GM12875 (cell line): ENCODE measurements at regions not wholly inside any gene's neighbourhood (a gene's known extent, or its start where the extent isn't known, plus 50 kb on each side); places are given as distances from the start of the nearest gene placed in this dataset.

ENCODE experiments used
- H3K4me3 ChIP-seq: one replicate; pipeline ENCODE4 v1.5.1; 2011; ENCODE audit warnings: low read depth, low read length, control low read depth
- TF ChIP-seq, protein P1 (sequence below): IDR thresholded peaks from 2 replicates; pipeline ENCODE4 v1.5.1; 2011; ENCODE audit warnings: low read depth, mild to moderate bottlenecking, control low read depth, inconsistent platforms, low read length, moderate library complexity, borderline replicate concordance; ENCODE audit not compliant: insufficient read depth

- TF ChIP-seq, protein P1, sequence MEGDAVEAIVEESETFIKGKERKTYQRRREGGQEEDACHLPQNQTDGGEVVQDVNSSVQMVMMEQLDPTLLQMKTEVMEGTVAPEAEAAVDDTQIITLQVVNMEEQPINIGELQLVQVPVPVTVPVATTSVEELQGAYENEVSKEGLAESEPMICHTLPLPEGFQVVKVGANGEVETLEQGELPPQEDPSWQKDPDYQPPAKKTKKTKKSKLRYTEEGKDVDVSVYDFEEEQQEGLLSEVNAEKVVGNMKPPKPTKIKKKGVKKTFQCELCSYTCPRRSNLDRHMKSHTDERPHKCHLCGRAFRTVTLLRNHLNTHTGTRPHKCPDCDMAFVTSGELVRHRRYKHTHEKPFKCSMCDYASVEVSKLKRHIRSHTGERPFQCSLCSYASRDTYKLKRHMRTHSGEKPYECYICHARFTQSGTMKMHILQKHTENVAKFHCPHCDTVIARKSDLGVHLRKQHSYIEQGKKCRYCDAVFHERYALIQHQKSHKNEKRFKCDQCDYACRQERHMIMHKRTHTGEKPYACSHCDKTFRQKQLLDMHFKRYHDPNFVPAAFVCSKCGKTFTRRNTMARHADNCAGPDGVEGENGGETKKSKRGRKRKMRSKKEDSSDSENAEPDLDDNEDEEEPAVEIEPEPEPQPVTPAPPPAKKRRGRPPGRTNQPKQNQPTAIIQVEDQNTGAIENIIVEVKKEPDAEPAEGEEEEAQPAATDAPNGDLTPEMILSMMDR: no peak
- no peak overlapping the region for H3K4me3 ChIP-seq
Observed at GRCh38 chr6:153618371-153619322, 420.4 kb upstream of the OPRM1 start.

GRCh38 chr6:153616506-153616905, 422.5 kb upstream of the OPRM1 start:
- H3K4me3 ChIP-seq: no peak overlapping the region
- TF ChIP-seq, protein P1: no peak

DNA sequence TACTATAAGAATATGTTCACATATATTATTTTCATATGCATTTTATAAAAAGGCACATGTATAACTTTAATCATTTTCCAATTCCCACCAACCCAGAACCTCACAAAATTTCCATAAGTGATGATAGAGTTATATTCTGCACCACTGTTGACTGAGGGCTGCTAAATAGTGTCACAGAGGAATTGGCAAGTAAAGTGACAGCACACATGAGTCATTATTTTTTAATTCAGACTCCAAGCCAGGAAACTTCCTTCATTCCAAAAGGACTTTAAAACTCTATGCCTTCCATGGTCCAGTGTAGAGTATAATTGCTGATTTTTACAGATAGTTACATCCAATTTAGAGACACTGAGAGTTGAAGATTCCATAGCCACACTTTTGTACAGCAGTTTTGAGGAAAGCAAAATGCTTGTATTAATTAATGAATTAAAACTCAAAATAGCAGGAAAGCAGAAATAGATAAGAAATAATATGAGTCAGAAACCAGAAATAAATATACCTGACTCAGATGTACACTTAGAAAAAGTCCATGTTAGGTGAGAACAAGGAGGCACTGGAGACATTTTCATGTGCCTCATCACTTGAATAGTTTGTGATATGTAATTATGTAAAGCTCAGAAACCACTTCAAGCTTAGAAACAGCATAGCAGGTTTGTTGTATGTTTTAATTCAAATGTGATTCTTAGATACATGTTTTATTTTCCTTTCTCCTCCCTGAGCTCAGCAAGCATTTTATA, 425.2 kb upstream of the OPRM1 start:
- no peak overlapping the region for H3K4me3 ChIP-seq
- TF ChIP-seq, protein P1: no peak

DNA sequence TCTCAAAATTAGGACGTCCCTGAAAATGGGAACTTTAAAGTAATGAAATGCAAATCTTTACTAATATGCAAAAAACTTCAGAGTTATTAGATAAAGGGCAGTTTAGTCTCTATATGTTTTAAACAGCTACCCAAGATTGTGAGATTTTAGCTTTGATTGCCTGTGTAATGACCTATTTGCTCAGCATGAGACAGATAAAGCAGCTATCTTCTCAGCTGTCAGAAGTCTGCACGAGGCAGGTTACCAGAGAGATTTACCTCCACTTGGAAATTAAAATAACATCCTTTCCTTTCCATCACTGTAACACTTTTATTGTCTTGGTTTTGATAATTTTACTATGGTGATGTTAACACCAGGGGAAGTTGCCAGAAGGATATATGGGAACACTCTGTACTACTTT, 436.6 kb upstream of the OPRM1 start:
- no peak overlapping the region for H3K4me3 ChIP-seq
- TF ChIP-seq, protein P1: no peak

DNA sequence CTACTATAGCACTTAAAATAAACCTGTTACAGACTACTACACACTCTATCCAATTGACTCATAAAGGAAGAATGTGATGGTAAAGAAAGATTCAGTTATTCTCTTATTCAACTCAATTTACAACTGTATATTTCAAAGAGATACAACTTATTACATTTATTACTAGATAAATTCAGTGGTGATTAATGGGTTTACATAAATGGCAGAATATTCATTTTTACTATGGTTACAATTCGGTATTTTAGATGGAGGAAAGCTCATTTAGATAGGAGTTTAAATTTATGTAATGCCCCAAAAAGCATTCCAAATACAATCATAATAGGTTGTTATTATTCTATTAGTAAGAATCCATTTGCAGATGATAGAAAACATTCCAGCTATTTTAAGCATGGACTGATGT, 439.1 kb upstream of the OPRM1 start:
- TF ChIP-seq, protein P1: no peak
- H3K4me3 ChIP-seq: no peak overlapping the region

DNA sequence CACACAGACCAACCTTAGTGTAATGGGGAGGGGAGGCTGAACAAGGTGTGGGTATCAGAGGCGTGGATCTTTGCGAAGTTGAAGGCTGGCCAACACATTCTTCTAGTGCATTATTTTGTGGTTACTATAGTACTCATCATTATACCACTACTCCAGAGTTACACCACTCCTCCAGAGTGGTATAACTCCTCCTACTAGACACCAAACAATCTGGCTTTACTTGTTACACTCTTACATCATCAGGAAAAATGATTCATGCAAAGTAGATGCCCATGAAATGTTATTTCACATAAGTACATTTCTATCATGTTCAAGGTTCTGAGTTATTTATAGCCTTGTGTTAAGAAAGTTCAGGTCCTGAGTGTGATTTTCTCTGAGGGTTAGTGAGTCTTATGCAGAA, 443.1 kb upstream of the OPRM1 start:
- TF ChIP-seq, protein P1: no peak
- no peak overlapping the region for H3K4me3 ChIP-seq

DNA sequence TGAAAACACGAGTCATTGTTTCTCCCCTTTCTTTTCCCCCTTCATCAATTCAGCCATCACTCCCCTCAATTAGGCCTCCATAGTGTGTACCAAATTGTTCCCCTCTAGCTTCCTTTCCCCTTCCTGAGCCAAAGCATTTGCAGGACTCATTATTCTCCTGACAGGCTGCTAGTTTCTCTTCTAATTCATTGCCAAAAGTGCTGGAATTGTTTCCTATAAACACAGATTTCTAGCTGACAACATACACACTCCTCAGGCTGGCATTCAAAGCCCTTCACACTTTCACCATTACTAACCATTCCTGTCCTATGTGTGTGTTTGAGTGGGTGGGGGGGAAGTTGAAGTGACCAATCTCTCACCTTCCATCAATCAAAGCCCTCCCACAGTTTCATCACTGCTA, 444.2 kb upstream of the OPRM1 start:
- TF ChIP-seq, protein P1: no peak
- H3K4me3 ChIP-seq: no peak overlapping the region
